GF-D8 (cell line): ENCODE measurements at regions not wholly inside any gene's neighbourhood (a gene's known extent, or its start where the extent isn't known, plus 50 kb on each side); places are given as distances from the start of the nearest gene placed in this dataset.
"Not testable (repeated sequence)": the region's sequence is repeated elsewhere in the genome, so short reads cannot be mapped to it uniquely, and the experiment has no call there.

Source experiments
- DNase-seq: peaks from one replicate; lab custom pipeline; 2025; lab: John Stamatoyannopoulos, UW

DNA sequence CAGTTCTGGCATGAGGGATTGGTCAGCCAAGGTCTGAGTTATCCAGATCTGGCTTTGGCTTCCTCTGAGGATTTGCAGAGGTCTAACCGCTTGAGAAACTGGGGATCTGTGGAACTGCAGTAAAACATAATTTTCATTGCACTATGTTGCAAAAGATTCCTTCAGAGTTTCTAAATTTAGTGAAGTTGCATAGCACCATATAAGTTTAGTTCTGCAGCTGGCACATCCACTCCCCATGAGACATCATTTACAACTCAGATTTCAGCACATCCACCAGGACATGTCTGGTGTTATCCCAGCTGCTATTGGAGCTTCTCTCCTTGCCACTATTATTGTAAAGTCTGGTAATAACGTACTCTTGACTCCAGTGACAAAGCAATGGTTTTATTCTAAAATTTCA, 181.5 kb downstream of the CWF19L2 start:
- DNase-seq, result no peak

DNA sequence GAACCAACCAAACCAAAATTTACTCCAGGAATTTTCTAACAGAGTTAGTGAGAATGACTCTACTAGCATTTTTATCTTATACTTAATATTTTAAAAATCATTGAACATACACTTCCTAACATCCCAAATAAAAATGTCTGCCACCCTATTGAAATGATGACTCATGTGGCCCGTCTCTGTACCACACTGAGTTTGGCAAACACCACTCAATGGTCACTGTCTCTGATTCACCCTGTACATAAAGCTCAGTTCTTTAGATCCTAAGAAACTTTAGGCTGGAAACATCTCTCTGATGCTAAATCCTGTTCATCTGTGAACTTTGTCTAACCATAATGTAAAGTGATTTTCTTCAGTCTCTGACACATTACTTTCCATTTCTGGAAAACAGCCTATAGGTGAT, 182.0 kb downstream of the CWF19L2 start:
- no peak for DNase-seq

DNA sequence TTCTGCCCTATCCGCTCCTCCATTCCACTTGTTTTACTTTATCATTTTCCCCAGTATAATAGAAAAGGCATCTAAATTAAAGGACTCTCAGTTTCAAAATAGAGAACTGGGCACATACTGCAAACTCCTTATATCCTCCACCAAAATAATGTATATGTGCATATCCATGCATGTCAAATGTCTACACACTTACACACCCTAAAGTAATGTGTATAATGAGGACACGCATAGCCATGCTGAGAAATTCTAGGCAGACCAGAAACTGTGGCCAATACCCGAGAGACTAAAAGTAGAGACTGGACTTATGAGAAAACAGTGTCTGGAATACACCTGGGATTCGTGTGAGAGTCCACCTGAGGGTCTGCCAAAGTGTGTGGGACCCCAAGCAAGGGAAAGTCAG, 183.5 kb downstream of the CWF19L2 start:
- no peak for DNase-seq

DNA sequence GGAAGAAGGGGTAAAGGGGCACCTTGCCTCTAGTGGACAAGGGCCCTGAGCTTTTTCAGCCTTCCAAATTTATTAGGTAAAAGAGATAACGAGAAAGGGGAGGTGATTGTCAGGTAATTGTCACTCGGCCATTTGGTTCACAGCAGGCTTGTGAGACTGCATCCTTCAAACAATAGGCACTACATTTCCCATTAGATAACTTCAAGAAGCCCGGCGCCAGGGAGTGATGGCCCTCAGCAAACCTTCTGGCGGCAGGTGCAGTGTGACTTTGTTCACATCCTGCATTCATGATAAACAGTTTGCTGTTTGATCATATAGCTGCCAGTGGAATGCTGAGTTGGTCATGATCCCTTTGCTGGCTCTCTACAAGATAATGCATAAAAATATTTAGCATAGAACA, 185.1 kb downstream of the CWF19L2 start:
- DNase-seq, result no peak

DNA sequence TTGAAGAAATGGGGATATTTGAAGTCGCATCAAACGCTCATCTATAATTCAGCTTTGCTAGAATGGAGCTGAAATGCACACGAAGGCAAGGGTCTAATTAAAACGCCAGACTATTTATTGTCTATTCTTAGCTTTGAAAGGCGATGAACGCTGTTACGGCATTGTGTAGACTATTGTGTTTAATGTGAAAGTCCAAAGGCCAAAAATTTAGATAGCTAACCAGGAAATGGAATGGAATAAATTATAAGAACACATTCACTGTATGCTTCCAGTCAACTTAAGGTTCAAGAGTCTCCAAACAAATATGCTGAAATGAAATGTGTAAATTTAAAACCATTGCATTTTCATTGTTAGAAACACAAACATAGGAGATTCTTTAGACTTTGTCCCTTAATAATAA, 186.2 kb downstream of the CWF19L2 start:
- no peak for DNase-seq

DNA sequence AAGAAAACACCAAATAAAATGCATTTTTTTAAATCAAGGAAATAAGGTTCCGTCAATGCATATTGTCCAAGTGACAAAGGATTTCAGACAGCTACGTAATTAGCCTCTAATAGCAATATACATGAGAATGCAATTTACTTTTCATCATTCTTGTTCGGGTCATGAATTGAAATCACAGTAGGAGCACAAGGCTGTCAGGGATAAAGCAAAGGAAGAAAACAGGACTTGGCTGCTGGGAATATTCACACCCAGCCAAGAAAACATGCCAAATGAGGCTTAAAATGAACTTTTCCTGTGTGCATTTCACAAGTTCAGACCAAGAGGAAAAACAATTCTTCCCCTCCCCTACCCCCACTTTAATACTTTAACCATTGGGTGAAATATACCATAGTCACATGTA, 188.6 kb downstream of the CWF19L2 start:
- no peak for DNase-seq

DNA sequence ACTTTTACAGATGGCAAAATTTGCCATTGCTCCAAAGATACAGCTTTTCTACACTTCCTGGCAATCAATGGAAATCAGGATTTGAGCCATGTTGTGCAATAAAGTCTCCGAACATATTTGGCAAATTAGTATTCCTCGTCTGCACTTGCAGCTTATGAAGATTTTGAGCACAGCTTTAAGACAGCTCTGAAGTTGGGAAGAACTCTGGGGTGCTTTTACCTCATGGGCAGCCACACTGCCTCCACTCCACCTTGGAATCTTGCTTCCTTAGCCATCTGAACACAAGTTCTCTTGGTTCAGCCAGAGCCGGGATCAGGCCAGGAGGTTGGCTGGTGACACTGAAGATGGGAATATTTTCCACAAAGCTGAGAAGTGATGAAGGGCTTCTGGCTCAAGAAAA, 191.2 kb downstream of the CWF19L2 start:
- DNase-seq, result no peak

DNA sequence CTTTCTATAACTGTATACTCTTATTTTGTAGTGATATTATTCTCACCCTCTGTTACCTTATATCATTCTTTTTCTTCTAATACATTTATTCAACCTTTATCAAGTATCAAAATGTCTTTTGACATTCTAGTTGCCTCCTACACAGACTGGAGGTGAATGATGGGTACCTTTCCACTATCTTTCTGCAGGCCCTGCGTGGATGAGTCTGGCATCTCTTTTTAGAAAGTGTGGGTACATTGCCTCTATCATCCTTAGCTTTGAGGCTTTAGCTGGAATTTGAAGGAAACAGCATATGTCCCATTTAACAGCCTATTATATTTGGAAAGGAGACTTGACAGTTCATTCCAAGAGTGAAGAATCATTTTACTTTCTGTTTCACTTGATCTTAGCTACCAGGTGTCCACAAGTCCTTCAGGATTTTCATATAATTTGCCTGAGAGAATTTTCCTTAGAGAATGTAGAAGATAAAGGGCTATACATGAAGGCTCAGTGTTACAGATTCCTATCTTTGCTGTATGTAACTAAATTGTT, 192.0 kb downstream of the CWF19L2 start:
- no peak for DNase-seq

DNA sequence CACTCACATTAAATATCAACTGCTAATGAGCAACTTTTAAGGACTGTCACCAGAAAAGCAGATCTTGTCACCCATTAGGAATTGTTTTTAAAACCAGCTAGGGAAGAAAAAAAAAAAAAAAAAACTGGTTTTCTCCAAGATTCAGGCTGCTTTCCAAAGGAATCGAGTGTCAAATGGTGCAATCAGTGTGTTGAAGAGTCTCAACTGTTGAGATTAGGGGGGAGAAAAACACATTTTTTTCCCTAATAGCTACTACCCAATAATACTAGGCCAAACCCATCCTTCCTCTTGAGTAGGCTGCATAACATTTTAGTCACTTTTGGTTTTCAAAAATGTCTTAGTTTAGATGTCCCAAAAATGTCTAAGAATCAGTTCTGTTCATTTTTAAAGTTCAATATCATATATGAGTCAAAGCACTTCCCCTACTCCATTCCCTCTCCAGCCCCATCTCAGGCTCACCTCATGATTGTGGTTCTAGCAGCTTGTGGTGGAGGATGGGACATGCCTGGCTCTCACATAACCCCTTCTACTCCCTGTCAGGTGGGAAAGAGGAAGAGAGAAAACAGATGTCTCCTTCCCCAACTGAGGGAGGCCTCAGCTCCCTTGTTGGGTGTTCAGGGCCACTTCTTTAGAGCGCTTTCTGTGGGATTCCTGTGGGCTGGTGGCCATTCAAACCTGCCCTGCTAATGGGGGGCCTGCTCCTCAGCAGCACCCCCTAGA, 193.6 kb downstream of the CWF19L2 start:
- DNase-seq, result no peak

DNA sequence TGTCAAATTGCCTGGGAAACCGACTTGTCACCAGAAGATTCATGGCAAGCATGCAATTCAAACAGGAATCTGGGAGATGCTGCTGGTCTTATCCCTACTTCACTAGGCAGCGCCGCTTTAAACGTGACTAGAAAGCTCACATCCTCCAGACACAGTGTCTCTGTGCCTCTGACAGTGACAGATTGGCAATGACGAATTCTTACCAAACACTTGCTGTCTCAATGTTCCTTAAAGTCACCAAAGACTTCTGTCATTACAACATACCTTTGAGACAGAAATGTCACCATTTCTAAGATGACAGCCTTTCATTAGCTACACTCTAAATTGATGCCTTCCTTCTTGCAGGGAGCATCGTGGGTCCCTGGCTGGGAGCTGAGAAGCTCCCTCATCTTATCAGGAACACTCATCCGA, 197.8 kb downstream of the CWF19L2 start:
- no peak for DNase-seq

DNA sequence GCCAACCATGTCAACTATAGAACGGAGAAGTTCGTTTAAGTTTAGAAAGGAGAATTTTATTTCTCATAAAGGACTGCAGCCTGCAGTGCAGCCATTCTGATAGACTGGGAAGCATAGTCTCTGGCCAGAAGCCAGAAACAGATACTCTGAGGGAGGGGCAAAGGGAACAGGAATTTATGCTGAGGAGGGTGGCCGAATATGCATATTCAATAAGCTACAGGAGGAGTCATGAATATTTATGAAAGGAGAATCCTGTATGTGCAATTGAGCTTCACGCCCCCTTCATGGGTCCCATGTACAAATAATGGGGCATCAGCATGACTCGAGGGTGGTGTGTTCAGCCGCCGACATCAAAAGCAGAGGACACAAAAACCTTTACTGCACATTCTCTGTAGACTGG, 199.9 kb downstream of the CWF19L2 start:
- no peak for DNase-seq

DNA sequence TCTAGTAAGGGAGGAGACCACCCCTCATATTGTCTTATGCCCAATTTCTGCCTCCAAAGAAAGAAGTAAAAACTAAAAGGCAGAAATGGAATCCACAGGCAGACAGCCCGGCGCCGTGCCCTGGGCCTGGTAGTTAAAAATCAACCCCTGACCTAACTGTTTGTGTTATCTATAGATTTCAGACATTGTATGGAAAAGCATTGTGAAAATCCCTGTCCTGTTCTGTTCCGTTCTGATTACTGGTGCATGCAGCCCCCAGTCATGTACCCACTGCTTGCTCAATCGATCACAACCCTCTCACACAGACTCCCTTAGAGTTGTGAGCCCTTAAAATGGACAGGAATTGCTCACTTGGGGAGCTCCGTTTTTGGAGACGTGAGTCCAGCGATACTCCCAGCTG, 204.0 kb downstream of the CWF19L2 start:
- not testable (repeated sequence) for DNase-seq

DNA sequence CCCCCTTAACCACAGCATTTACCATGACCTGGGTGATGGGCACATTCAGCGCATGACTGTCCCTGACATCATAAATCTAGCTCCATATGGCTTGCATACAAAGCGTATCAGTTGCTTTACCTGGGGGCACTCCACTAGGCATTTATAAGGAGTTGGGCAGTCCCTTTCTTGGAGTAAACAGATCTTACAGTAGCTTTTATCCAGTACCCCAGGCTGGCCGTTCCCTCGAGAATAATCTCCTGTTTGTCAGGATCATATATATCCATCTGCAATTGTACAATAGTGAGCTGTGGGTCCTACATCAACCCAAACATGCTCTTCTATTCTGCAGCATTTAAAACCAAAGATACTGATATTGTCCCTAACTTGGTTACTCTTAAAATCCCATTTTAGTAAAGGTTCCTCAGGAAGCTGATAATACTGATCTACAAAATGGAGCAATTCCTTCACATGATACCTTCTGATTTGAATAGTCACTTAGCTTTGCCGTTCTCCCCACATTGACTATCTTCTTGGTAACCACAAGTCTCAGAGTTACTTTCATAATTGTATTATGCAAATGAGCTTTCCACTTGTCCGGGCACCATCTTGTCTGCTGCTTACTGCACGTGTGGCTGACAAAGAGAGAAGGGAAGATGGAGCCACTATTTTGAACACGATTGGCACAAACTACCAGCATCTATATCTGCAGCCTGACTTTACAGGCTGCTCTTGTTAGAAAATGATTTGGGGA, 205.0 kb downstream of the CWF19L2 start:
- no peak for DNase-seq

DNA sequence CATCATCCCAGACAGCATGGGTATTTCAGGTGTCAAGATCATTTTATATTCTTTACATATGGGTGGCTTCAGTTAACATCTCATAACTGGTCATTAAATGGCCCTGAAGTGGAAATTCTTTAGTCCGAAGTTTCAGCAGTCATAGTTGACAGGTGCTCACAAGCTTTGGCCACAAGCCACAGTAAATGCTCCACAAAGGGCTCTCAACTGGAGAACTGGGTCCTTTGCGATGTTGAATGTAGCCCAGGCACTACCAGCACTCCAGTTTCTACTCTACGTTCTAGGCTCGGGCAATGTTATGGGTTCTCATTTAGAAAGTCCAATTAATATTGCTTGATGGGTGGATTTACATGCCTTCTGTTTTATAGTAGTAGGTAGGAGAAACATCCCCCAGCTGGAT, 206.3 kb downstream of the CWF19L2 start:
- no peak for DNase-seq

DNA sequence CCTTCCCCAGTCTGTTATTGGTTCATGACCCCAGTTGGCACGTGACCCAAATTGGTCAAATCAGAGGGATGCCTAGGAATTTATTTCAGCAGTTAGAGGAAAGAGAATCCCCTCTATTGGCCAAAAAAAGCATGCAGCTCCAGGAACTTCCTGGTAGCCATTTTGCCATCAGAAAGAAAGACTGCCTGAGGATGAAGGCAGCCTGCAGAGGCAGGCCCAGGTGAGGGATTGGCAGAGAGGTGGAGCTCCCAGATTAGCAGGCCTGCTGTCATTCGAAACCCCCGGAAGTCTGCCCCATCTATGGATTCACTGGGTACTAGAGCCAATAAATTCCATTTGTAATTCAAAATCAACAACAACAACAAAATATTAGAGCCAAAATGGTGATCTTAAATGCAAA, 207.6 kb downstream of the CWF19L2 start:
- DNase-seq, result no peak

DNA sequence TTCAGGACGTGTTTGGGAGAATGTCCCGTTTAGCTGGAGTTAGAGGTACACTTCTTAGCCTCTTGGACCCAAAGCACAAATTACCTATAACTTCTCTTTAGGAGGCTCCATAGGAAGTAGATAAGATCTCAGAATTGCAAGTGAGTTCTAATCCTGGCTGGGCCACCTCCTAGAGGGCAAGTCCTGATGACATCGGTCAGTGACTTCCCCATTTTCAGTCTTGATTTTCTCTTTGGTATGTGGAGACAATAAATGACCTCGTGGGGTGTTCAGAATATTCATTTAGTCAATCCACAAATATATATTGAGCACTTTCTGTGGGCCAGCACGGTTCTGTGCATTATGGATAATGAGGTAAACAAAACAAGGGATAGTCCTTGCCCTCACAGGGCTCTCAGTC, 208.6 kb downstream of the CWF19L2 start:
- no peak for DNase-seq

DNA sequence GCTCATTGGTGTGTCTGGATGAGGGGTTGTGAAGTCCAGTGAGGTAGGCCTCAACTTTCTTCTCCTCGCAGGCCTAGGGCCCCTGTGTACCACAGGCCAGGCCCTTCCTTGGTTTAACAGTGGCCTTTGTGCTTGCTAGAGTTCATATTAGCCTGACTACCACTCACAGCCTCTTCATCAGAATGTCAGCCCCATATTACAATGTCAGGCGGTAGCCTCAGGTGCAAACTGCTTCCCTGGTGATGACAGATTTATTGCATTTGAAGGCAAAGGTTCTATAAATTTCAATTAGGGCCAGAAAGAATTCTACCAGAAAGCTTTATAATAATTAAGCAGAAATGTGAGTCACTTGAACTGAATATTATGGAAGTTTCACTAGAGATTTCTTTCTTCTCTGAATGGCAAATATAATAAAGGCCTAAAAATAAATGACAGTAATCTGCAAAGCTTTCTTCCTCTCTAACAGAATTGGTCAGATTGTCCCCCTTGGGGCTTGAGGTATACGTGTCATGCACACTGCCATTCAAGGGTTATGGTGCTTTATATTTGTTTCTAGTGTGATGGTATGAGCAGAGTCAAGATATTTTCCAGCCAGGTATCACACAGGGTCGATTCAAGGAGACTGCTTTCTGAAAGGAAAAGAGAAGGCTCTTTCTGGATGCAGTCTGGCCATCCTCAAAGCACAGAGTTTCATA, 210.3 kb downstream of the CWF19L2 start:
- no peak for DNase-seq

DNA sequence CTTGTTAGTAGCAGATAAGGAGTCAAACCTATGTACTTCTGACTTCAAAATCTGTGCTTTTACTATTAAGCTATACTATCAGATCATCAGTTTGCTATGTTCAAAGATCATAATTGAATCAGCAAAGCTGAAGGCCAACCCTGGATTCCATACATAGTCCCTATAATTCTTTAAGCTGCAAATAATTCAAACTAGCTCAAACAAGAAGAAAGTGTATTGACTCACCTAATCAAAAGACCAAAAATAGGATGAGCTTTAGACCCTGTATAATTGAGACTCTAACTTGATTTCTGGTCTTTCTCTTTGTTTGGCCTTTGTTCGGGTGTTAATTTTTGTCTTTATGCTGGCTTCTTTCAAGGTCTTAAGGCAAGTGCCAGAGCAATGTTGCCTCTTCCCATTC, 213.7 kb downstream of the CWF19L2 start:
- no peak for DNase-seq

DNA sequence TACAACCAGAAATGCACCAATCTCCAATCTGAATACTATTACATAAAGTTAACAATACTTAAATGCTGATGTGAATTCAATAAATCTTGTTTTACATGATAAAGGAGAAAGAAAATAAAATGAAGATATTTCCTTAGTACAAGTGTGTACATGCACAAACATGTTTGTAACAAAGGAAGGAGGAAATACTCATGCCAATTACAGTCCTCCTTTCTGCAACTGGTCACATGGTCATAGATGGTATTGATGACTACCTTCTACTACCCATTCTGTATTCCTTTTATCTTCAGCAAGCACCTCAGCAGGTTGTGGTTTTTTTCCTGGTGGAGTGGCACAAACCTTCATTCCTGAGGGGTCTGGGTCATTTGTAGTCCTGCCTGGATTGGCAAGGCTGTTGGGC, 214.2 kb upstream of the GUCY1A2 start:
- no peak for DNase-seq

DNA sequence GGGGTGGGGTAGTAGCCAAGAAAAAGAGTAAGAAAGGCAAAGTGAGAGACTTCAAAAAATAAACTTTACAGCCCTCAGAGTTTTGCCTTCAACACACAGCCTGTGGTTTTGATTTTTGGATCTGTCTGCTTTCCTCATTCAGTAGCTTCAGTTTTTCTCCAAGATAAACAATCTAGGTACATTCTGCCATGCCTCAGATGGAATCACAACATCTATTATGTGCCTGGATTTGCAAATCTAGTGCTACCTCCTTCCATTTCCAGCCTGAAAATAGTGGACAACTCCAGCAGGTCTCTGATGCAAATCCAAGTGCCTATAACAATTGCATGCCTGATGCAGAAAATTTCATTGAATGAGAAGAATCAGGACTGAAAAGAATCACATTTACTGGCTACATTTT, 206.6 kb upstream of the GUCY1A2 start:
- DNase-seq, result no peak

DNA sequence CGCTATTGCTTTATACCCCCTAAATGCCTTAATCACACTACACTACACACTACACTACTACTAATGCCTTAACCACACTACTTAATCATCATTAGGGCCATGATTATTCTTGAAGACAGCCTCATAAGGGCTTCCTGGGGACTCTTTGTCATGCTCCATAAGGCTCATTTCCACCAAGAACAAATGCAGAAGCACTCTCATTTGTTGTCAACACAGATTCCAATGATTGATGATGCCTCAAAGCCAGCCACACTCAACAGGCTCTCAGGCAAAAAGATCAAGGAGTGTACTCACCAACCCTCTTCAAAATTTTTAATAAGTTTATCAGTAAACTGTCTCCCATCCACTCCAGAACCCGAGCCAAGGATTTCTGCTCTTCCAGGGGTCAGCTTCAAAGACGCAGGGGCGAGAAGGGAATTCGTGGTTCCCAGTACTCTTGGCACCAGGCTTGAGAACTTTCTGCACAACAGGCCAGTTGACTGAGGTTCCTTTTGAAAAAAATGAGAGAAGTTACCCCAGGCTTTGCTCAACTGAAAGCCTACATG, 204.7 kb upstream of the GUCY1A2 start:
- no peak for DNase-seq

DNA sequence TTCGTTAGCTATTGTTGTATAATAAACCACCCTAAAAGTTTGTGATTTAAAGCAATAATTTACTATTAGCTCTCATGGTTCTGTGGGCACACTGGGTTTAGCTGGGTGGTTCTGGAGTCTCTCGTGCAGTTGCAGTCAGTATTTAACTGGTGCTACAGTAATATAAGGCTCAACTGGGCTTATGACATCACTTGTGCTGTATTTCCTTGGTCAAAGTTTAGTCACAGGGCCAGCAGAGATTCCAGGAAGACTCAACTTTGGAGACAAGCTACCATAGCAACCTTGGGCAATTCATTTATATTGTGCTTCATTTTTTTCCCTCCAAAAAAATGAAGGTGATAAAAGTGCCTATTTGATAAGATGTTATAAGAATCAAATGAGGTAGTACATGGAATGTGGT, 204.2 kb upstream of the GUCY1A2 start:
- DNase-seq, result no peak
